HG02610 (cell line): ENCODE measurements at regions not wholly inside any gene's neighbourhood (a gene's known extent, or its start where the extent isn't known, plus 50 kb on each side); places are given as distances from the start of the nearest gene placed in this dataset.

ENCODE experiments used
- ATAC-seq: cut with Tn5 transposase; IDR thresholded peaks from one replicate; pipeline ENCODE4 v1.9.1; 2021; ENCODE audit warnings: mild to moderate bottlenecking, moderate library complexity; ENCODE audit not compliant: unreplicated experiment

- ATAC-seq: no peak
Measured at GRCh38 chr6:145380186-145380585, 355.1 kb downstream of the EPM2A start.

- ATAC-seq: no peak
Measured at GRCh38 chr6:145381941-145382340, 353.4 kb downstream of the EPM2A start.

- ATAC-seq: no peak
Measured at GRCh38 chr6:145383428-145383827, 351.9 kb downstream of the EPM2A start.

- ATAC-seq: no peak
Measured at GRCh38 chr6:145384503-145384902, 350.8 kb downstream of the EPM2A start.

GRCh38 chr6:145396499-145396898, 338.8 kb downstream of the EPM2A start:
- ATAC-seq: no peak

GRCh38 chr6:145400508-145400907, 334.8 kb downstream of the EPM2A start:
- ATAC-seq: no peak

- no peak for ATAC-seq
Measured at GRCh38 chr6:145405006-145405551, 330.2 kb downstream of the EPM2A start.

GRCh38 chr6:145406783-145407182, 328.5 kb downstream of the EPM2A start:
- ATAC-seq: no peak

GRCh38 chr6:145415616-145416015, 319.7 kb downstream of the EPM2A start:
- ATAC-seq: no peak

- no peak for ATAC-seq
Measured at GRCh38 chr6:145420599-145420998, 314.7 kb downstream of the EPM2A start.

- no peak for ATAC-seq
Measured at GRCh38 chr6:145423936-145424335, 311.4 kb downstream of the EPM2A start.

- no peak for ATAC-seq
Measured at GRCh38 chr6:145427232-145427631, 308.1 kb downstream of the EPM2A start.

GRCh38 chr6:145428706-145429105, 306.6 kb downstream of the EPM2A start:
- no peak for ATAC-seq

- ATAC-seq: no peak
Measured at GRCh38 chr6:145442110-145442509, 293.2 kb downstream of the EPM2A start.

GRCh38 chr6:145445674-145446073, 289.6 kb downstream of the EPM2A start:
- no peak for ATAC-seq

GRCh38 chr6:145451029-145451428, 284.3 kb downstream of the EPM2A start:
- no peak for ATAC-seq

GRCh38 chr6:145453376-145453775, 281.9 kb downstream of the EPM2A start:
- ATAC-seq: no peak

- no peak for ATAC-seq
Measured at GRCh38 chr6:145454006-145454405, 281.3 kb downstream of the EPM2A start.

- ATAC-seq: no peak
Measured at GRCh38 chr6:145457556-145457955, 277.8 kb downstream of the EPM2A start.

- ATAC-seq: no peak
Measured at GRCh38 chr6:145468534-145468933, 266.8 kb downstream of the EPM2A start.

GRCh38 chr6:145469021-145469420, 266.3 kb downstream of the EPM2A start:
- ATAC-seq: no peak

- no peak for ATAC-seq
Measured at GRCh38 chr6:145475794-145476396, 259.4 kb downstream of the EPM2A start.

GRCh38 chr6:145480024-145480423, 255.3 kb downstream of the EPM2A start:
- ATAC-seq: no peak
